IMR-90 (cell line): ENCODE measurements at regions not wholly inside any gene's neighbourhood (a gene's known extent, or its start where the extent isn't known, plus 50 kb on each side); places are given as distances from the start of the nearest gene placed in this dataset.

Experiments used
- ATAC-seq: fragments of 200-7000 bp; cut with Tn5 transposase; 2 replicates; pipeline ENCODE4 v1.9.1; 2020; ENCODE audit warnings: low read depth, mild to moderate bottlenecking, moderate library complexity
- BruUV-seq: library from RNA; stranded (reverse); fragments of 400-500 nt; replicated peaks from 2 replicates; lab custom pipeline; 2021; lab: Mats Ljungman, UMichigan
- CTCF ChIA-PET: fragments of 300-600 bp; formaldehyde crosslinking; extraction: SDS; loops from one replicate; lab custom pipeline; 2021; ENCODE audit warnings: antibody characterized with exemption; lab: Yijun Ruan, JAX
- POLR2A ChIA-PET: fragments of 300-600 bp; sonication (Branson Sonifier 250); formaldehyde crosslinking; loops from one replicate; lab custom pipeline; 2022; ENCODE audit warnings: antibody characterized with exemption; ENCODE audit not compliant: unreplicated experiment; lab: Charles Lee
- DNase-seq: peaks from one replicate; pipeline ENCODE4 v3.0.0; 2013
- H2AFZ ChIP-seq: replicated peaks from 2 replicates; pipeline ENCODE3; 2013; ENCODE audit warnings: low read length, mild to moderate bottlenecking; ENCODE audit not compliant: poor library complexity
- H2AK5ac ChIP-seq: 2 replicates; pipeline ENCODE4 v1.6.1; 2013; ENCODE audit warnings: low read depth, low read length, inconsistent platforms
- H2AK9ac ChIP-seq: replicated peaks from 2 replicates; pipeline ENCODE3; 2013; ENCODE audit warnings: mild to moderate bottlenecking, low read depth, low read length, moderate library complexity; ENCODE audit not compliant: poor library complexity
- H2BK120ac ChIP-seq: 2 replicates; pipeline ENCODE4 v1.6.1; 2013; ENCODE audit warnings: low read depth, low read length, inconsistent platforms
- H2BK15ac ChIP-seq: 3 replicates; pipeline ENCODE4 v1.6.1; 2013; ENCODE audit warnings: low read depth, low read length, inconsistent platforms
- H2BK20ac ChIP-seq: 2 replicates; pipeline ENCODE4 v1.6.1; 2013; ENCODE audit warnings: low read depth, mild to moderate bottlenecking, inconsistent platforms, low read length, moderate library complexity
- H2BK5ac ChIP-seq: 2 replicates; pipeline ENCODE4 v1.6.1; 2013; ENCODE audit warnings: mild to moderate bottlenecking, low read depth, low read length, inconsistent platforms; ENCODE audit not compliant: poor library complexity, severe bottlenecking
- H3K14ac ChIP-seq: replicated peaks from 2 replicates; pipeline ENCODE4 v1.6.1; 2013; ENCODE audit warnings: low read depth, low read length, inconsistent platforms
- H3K18ac ChIP-seq: 2 replicates; pipeline ENCODE4 v1.6.1; 2013; ENCODE audit warnings: low read depth, low read length, control low read depth
- H3K23ac ChIP-seq: 2 replicates; pipeline ENCODE4 v1.6.1; 2013; ENCODE audit warnings: low read depth, low read length, inconsistent platforms
- H3K27ac ChIP-seq: 2 replicates; pipeline ENCODE4 v1.5.1; 2013; ENCODE audit warnings: mild to moderate bottlenecking, control low read depth, low read length; ENCODE audit not compliant: insufficient read depth
- H3K27me3 ChIP-seq: 2 replicates; pipeline ENCODE4 v1.6.1; 2013; ENCODE audit warnings: low read length; ENCODE audit not compliant: control insufficient read depth, insufficient read depth
- H3K36me3 ChIP-seq: 2 replicates; pipeline ENCODE4 v1.6.1; 2013; ENCODE audit warnings: low read length, mixed read lengths; ENCODE audit not compliant: control insufficient read depth, insufficient read depth
- H3K4ac ChIP-seq: 2 replicates; pipeline ENCODE4 v1.6.1; 2013; ENCODE audit warnings: low read depth, low read length, inconsistent platforms
- H3K4me1 ChIP-seq: 2 replicates; pipeline ENCODE4 v1.6.1; 2013; ENCODE audit warnings: low read length, mixed read lengths; ENCODE audit not compliant: control insufficient read depth, insufficient read depth
- H3K4me2 ChIP-seq: 2 replicates; pipeline ENCODE4 v1.6.1; 2013; ENCODE audit warnings: low read depth, mild to moderate bottlenecking, control low read depth, low read length, moderate library complexity
- H3K4me3 ChIP-seq: 2 replicates; pipeline ENCODE4 v1.5.1; 2013; ENCODE audit warnings: low read depth, mild to moderate bottlenecking, control low read depth, low read length, moderate library complexity; ENCODE audit not compliant: insufficient read depth
- H3K56ac ChIP-seq: 2 replicates; pipeline ENCODE4 v1.6.1; 2013; ENCODE audit warnings: low read length, inconsistent platforms; ENCODE audit not compliant: insufficient read depth; ENCODE audit errors: extremely low read depth
- H3K79me1 ChIP-seq, 2 experiments: 2 replicates each; pipeline ENCODE4 v1.6.1; 2013; ENCODE audit warnings: low read length in 2 of 2, inconsistent platforms in 1 of 2, low read depth in 1 of 2
- H3K9ac ChIP-seq: 2 replicates; pipeline ENCODE4 v1.6.1; 2013; ENCODE audit warnings: low read depth, low read length, control low read depth
- H3K9me1 ChIP-seq: 2 replicates; pipeline ENCODE4 v1.6.1; 2013; ENCODE audit warnings: low read length, inconsistent platforms; ENCODE audit not compliant: insufficient read depth
- H3K9me3 ChIP-seq: 2 replicates; pipeline ENCODE4 v1.6.1; 2013; ENCODE audit warnings: low read length; ENCODE audit not compliant: control insufficient read depth, insufficient read depth
- H4K20me1 ChIP-seq: 2 replicates; pipeline ENCODE4 v1.6.1; 2013; ENCODE audit warnings: low read length, inconsistent platforms; ENCODE audit not compliant: insufficient read depth
- H4K5ac ChIP-seq: 2 replicates; pipeline ENCODE4 v1.6.1; 2013; ENCODE audit warnings: mild to moderate bottlenecking, low read depth, low read length, control low read depth
- H4K8ac ChIP-seq, 2 experiments: 2 replicates each; pipeline ENCODE4 v1.6.1; 2013; ENCODE audit warnings: low read depth in 2 of 2, low read length in 2 of 2, control low read depth in 1 of 2, inconsistent platforms in 1 of 2
- H4K91ac ChIP-seq: 2 replicates; pipeline ENCODE4 v1.6.1; 2013; ENCODE audit warnings: low read depth, low read length, inconsistent platforms; ENCODE audit not compliant: insufficient read depth
- BHLHE40 ChIP-seq: fragments of 150-350 bp; IDR thresholded peaks from 2 replicates; pipeline ENCODE4 v1.6.1; 2016; ENCODE audit warnings: mild to moderate bottlenecking, low read depth, low read length
- CEBPB ChIP-seq: IDR thresholded peaks from 2 replicates; pipeline ENCODE4 v1.6.1; 2012; ENCODE audit warnings: low read depth, low read length, improper control_type of control experiment
- CHD1 ChIP-seq: IDR thresholded peaks from 2 replicates; pipeline ENCODE4 v1.6.1; 2012; ENCODE audit warnings: low read depth, low read length, improper control_type of control experiment
- ELK1 ChIP-seq: fragments of 150-350 bp; IDR thresholded peaks from 2 replicates; pipeline ENCODE4 v1.6.1; 2016; ENCODE audit warnings: low read depth, mild to moderate bottlenecking, low read length, moderate library complexity, borderline replicate concordance
- FOS ChIP-seq: fragments of 150-350 bp; IDR thresholded peaks from 2 replicates; pipeline ENCODE4 v1.6.1; 2016; ENCODE audit warnings: low read depth, low read length
- MAZ ChIP-seq: IDR thresholded peaks from 2 replicates; pipeline ENCODE4 v1.6.1; 2012; ENCODE audit warnings: low read depth, mild to moderate bottlenecking, low read length, improper control_type of control experiment, moderate library complexity, borderline replicate concordance
- MXI1 ChIP-seq: IDR thresholded peaks from 2 replicates; pipeline ENCODE4 v1.6.1; 2012; ENCODE audit warnings: low read depth, mild to moderate bottlenecking, low read length, moderate library complexity, borderline replicate concordance
- NFE2L2 ChIP-seq: fragments of 150-350 bp; IDR thresholded peaks from 2 replicates; pipeline ENCODE4 v1.6.1; 2016; ENCODE audit warnings: low read depth, mild to moderate bottlenecking, low read length
- POLR2A ChIP-seq: IDR thresholded peaks from 2 replicates; pipeline ENCODE4 v1.6.1; 2012; ENCODE audit warnings: mild to moderate bottlenecking, low read depth, low read length
- RAD21 ChIP-seq: IDR thresholded peaks from 2 replicates; pipeline ENCODE4 v1.6.1; 2012; ENCODE audit warnings: low read length, improper control_type of control experiment
- RCOR1 ChIP-seq: IDR thresholded peaks from 2 replicates; pipeline ENCODE4 v1.6.1; 2012; ENCODE audit warnings: mild to moderate bottlenecking, low read length, improper control_type of control experiment; ENCODE audit not compliant: insufficient replicate concordance
- SMC3 ChIP-seq: fragments of 150-350 bp; IDR thresholded peaks from 2 replicates; pipeline ENCODE4 v1.6.1; 2016; ENCODE audit warnings: low read depth, mild to moderate bottlenecking, antibody characterized with exemption, low read length, moderate library complexity
- USF2 ChIP-seq: fragments of 150-350 bp; IDR thresholded peaks from 2 replicates; pipeline ENCODE4 v1.6.1; 2017; ENCODE audit warnings: mild to moderate bottlenecking, antibody characterized with exemption, low read length, low read depth
- WGBS, 2 experiments: methylation state at CpG; one replicate each; pipeline versions ENCODE4 v1.1.5 to v1.1.7; 2013; ENCODE audit warnings: missing lambda C conversion rate in 2 of 2; ENCODE audit not compliant: insufficient read length in 1 of 2; ENCODE audit errors: extremely low coverage in 2 of 2; 5-methylcytosine and 5-hydroxymethylcytosine counted together
- dilution Hi-C: fragments of 300-500 bp; cut with HindIII; formaldehyde crosslinking; loops from one replicate; pipeline ENCODE4 v1.14.3; 2018; ENCODE audit warnings: low sequenced_read_pairs; ENCODE audit not compliant: unreplicated experiment
- in situ Hi-C: fragments of 300-500 bp; cut with MboI; formaldehyde crosslinking; loops from 3 replicates; pipeline ENCODE4 v1.14.3; 2019; ENCODE audit warnings: low sequenced_read_pairs, inconsistent platforms, mixed read lengths
- intact Hi-C: fragments of 100-400 bp; cut with micrococcal nuclease; formaldehyde crosslinking; loops from 2 replicates; pipeline ENCODE4 v1.10.0; 2022
- TF ChIP-seq, protein P1 (sequence below): conservative IDR thresholded peaks from 2 replicates; pipeline ENCODE4 v1.5.1; 2012; ENCODE audit warnings: mild to moderate bottlenecking, low read depth, low read length, improper control_type of control experiment

GRCh38 chr1:227429447-227430359 lies 111.4 kb upstream of the CDC42BPA start:
- Histone ChIP-seq H4K20me1 (no peaks in the 10 kb centered on the region), H3K18ac (peak overlapping the region; percentile 21; the same call in 1 of the 2 replicates), H3K9me1 (peaks cover 3% of the 10 kb centered on the region; the same call in 1 of the 2 replicates), H2AK5ac (no peak overlapping the region), H3K27ac (no peak overlapping the region), H3K79me1 (no peaks in the 10 kb centered on the region), H4K91ac (peak overlapping the region; percentile 5; the same call in 1 of the 2 replicates), H3K9ac (no peak overlapping the region), H3K4ac (peak overlapping the region; percentile 17), H2AFZ (peak overlapping the region; percentile 55), H2BK120ac (peak overlapping the region; percentile 60; the same call in 1 of the 2 replicates), H2AK9ac (no peak overlapping the region), H3K27me3 (no peaks in the 10 kb centered on the region), H4K8ac (peak overlapping the region; percentile 10 to 47; a peak in 2 of 4 replicates), H2BK15ac (no peak overlapping the region; the same call in 2 of the 3 replicates), H3K23ac (peak overlapping the region; percentile 26; the same call in 1 of the 2 replicates), H3K9me3 (no peaks in the 10 kb centered on the region), H4K5ac (no peak overlapping the region), H3K4me1 (peaks cover 14% of the 10 kb centered on the region), H3K56ac (no peak overlapping the region), H3K4me2 (no peak overlapping the region), H3K36me3 (no peaks in the 10 kb centered on the region), H3K14ac (no peak overlapping the region), H3K4me3 (no peak overlapping the region), H2BK20ac (0 out of 2 replicates have a peak overlapping the region, but pooled peaks have one; percentile 16), H2BK5ac (no peak overlapping the region)
- CTCF ChIA-PET, result no interaction called here
- intact Hi-C loops, result loop anchor here (10.0 kb wide), 1 partner anchor 395 kb away; no protein-coding TSS in a partner anchor
- in situ Hi-C loops, result loop anchor here (10.0 to 25.0 kb wide), 5 partner anchors 105 to 795 kb away; no protein-coding TSS in a partner anchor
- peak; percentile 61 for DNase-seq
- BruUV-seq, result no TSS peak
- no peak for ATAC-seq
- POLR2A ChIA-PET, result no interaction called here
- WGBS, 2 experiments, result no CpG with 5 or more reads among the region's 13 CpGs
- dilution Hi-C loops, result no loop called here
- TF ChIP-seq FOS (no peak), CEBPB (no peak), MAZ (no peak), CHD1 (no peak), BHLHE40 (no peak), USF2 (no peak), SMC3 (no peak), RCOR1 (no peak), POLR2A (no peak), MXI1 (no peak), RAD21 (no peak), ELK1 (no peak), NFE2L2 (no peak)
- TF ChIP-seq, protein P1, sequence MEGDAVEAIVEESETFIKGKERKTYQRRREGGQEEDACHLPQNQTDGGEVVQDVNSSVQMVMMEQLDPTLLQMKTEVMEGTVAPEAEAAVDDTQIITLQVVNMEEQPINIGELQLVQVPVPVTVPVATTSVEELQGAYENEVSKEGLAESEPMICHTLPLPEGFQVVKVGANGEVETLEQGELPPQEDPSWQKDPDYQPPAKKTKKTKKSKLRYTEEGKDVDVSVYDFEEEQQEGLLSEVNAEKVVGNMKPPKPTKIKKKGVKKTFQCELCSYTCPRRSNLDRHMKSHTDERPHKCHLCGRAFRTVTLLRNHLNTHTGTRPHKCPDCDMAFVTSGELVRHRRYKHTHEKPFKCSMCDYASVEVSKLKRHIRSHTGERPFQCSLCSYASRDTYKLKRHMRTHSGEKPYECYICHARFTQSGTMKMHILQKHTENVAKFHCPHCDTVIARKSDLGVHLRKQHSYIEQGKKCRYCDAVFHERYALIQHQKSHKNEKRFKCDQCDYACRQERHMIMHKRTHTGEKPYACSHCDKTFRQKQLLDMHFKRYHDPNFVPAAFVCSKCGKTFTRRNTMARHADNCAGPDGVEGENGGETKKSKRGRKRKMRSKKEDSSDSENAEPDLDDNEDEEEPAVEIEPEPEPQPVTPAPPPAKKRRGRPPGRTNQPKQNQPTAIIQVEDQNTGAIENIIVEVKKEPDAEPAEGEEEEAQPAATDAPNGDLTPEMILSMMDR, result no peak
